ENCODE measurements at regions not wholly inside any gene's neighbourhood (a gene's known extent, or its start where the extent isn't known, plus 50 kb on each side); places are given as distances from the start of the nearest gene placed in this dataset.

DNA sequence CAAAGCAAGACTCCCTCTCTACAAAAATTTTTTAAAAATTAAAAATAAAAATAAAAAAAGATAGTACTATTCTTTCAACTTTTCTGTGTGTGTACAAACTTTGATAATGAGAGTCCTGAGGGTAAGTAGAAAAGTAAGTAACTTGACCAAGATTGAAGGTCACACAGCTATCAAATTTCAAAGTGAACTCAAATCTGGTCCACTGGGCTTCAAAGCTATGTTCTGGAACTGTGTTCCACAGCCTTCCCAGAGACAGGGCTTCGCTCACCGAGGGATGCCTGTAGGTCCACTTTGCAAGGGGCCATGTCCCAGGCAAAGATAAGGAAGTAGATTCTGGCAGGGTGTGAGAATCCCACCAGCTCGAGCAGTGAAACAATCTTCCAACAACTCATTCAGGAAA is 56.3 kb upstream of the TNRC6A start:
- DNase-seq: no peak
- H3K36me3 Mint-ChIP-seq (ENCODE audit: insufficient read depth, unreplicated experiment): no peaks in the 10 kb centered on the region
- no peak overlapping the region for H3K4me3 Mint-ChIP-seq (ENCODE audit: unreplicated experiment)
- Histone ChIP-seq H3K36me3 (ENCODE audit: control insufficient read depth, insufficient read depth, low read length) (no peaks in the 10 kb centered on the region), H3K4me1 (no peaks in the 10 kb centered on the region), H3K27me3 (replicated peaks; ENCODE audit: control insufficient read depth, insufficient read depth, low read length) (no peaks in the 10 kb centered on the region), H3K9me3 (no peaks in the 10 kb centered on the region), H3K4me3 (ENCODE audit: low read depth, low read length) (no peak overlapping the region)
- no peak overlapping the region for H3K27ac Mint-ChIP-seq (ENCODE audit: unreplicated experiment)
- ChIA-PET CTCF (no interaction called here), POLR2A (interaction anchor here (0.6 kb wide), 1 partner anchor 22 kb away, joined by 3 read pairs; no protein-coding TSS in a partner anchor)
- TF ChIP-seq, protein P1, sequence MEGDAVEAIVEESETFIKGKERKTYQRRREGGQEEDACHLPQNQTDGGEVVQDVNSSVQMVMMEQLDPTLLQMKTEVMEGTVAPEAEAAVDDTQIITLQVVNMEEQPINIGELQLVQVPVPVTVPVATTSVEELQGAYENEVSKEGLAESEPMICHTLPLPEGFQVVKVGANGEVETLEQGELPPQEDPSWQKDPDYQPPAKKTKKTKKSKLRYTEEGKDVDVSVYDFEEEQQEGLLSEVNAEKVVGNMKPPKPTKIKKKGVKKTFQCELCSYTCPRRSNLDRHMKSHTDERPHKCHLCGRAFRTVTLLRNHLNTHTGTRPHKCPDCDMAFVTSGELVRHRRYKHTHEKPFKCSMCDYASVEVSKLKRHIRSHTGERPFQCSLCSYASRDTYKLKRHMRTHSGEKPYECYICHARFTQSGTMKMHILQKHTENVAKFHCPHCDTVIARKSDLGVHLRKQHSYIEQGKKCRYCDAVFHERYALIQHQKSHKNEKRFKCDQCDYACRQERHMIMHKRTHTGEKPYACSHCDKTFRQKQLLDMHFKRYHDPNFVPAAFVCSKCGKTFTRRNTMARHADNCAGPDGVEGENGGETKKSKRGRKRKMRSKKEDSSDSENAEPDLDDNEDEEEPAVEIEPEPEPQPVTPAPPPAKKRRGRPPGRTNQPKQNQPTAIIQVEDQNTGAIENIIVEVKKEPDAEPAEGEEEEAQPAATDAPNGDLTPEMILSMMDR (IDR thresholded peaks at IDR 0.05; ENCODE audit: insufficient read depth in 1 of 2, low read depth in 1 of 2, low read length in 1 of 2, severe bottlenecking in 1 of 2, unreplicated experiment in 1 of 2): no peak
- intact Hi-C loops (cut with micrococcal nuclease; ENCODE audit: unreplicated experiment): no loop called here
- no peaks in the 10 kb centered on the region for H3K9me3 Mint-ChIP-seq (ENCODE audit: unreplicated experiment)
- H3K27me3 Mint-ChIP-seq (ENCODE audit: insufficient read depth, unreplicated experiment): peaks cover 8% of the 10 kb centered on the region
- H3K4me1 Mint-ChIP-seq (ENCODE audit: low read depth, unreplicated experiment): no peaks in the 10 kb centered on the region
- no TSS peak for BruUV-seq (replicated peaks)

DNA sequence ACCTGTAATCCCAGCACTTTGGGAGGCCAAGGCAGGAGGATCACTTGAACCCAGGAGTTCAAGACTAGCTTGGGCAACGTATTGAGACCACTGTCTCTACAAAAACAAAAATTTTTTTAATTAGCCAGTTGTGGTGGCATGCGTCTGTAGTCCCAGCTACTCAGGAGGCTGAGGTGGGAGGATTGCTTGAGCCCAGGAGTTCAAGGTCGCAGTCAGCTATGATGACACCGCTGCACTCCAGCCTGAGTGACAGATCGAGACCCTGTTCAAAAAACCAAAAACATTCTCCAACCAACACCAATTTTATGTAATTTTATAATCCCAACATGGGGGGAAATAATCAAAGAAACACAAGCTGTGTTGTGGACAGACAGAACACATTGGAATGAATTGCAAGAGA is 54.6 kb upstream of the TNRC6A start:
- Histone ChIP-seq H3K36me3 (ENCODE audit: control insufficient read depth, insufficient read depth, low read length) (no peaks in the 10 kb centered on the region), H3K4me1 (no peaks in the 10 kb centered on the region), H3K27me3 (replicated peaks; ENCODE audit: control insufficient read depth, insufficient read depth, low read length) (no peaks in the 10 kb centered on the region), H3K4me3 (ENCODE audit: low read depth, low read length) (no peak overlapping the region), H3K9me3 (no peaks in the 10 kb centered on the region)
- H3K27me3 Mint-ChIP-seq (ENCODE audit: insufficient read depth, unreplicated experiment): peaks cover 8% of the 10 kb centered on the region
- H3K27ac Mint-ChIP-seq (ENCODE audit: unreplicated experiment): no peak overlapping the region
- no peaks in the 10 kb centered on the region for H3K9me3 Mint-ChIP-seq (ENCODE audit: unreplicated experiment)
- H3K36me3 Mint-ChIP-seq (ENCODE audit: insufficient read depth, unreplicated experiment): no peaks in the 10 kb centered on the region
- ChIA-PET CTCF (interaction anchor here (0.6 kb wide), 1 partner anchor 1591 kb away, joined by 3 read pairs; no protein-coding TSS in a partner anchor), POLR2A (no interaction called here)
- no peaks in the 10 kb centered on the region for H3K4me1 Mint-ChIP-seq (ENCODE audit: low read depth, unreplicated experiment)
- TF ChIP-seq, protein P1 (IDR thresholded peaks at IDR 0.05; ENCODE audit: insufficient read depth in 1 of 2, low read depth in 1 of 2, low read length in 1 of 2, severe bottlenecking in 1 of 2, unreplicated experiment in 1 of 2): no peak
- intact Hi-C loops (cut with micrococcal nuclease; ENCODE audit: unreplicated experiment): no loop called here
- no peak for DNase-seq
- no peak overlapping the region for H3K4me3 Mint-ChIP-seq (ENCODE audit: unreplicated experiment)
- no TSS peak for BruUV-seq (replicated peaks)

DNA sequence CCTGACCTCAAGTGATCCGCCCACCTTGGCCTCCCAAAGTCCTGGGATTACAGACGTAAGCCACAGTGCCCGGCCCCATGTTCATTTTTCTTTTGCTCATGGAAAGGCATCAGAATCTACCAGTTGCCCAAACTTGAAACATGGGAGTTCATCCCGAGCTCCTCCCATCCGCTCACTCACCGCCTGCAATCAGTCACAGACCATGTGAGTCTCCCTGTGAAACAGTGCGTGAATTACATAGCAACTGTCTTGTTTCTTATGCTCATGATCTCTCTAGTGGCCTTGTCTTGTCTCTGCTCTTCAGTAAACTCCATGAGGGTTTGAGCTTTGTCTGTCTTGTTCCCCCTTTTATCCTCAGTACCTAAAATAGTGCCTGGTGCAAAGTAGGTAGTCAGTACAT is 52.1 kb upstream of the TNRC6A start:
- ChIA-PET POLR2A (no interaction called here), CTCF (no interaction called here)
- Histone ChIP-seq H3K27me3 (replicated peaks; ENCODE audit: control insufficient read depth, insufficient read depth, low read length) (no peaks in the 10 kb centered on the region), H3K4me1 (no peaks in the 10 kb centered on the region), H3K4me3 (ENCODE audit: low read depth, low read length) (no peak overlapping the region), H3K9me3 (no peaks in the 10 kb centered on the region), H3K36me3 (ENCODE audit: control insufficient read depth, insufficient read depth, low read length) (no peaks in the 10 kb centered on the region)
- no peaks in the 10 kb centered on the region for H3K9me3 Mint-ChIP-seq (ENCODE audit: unreplicated experiment)
- H3K27me3 Mint-ChIP-seq (ENCODE audit: insufficient read depth, unreplicated experiment): peaks cover 4% of the 10 kb centered on the region
- H3K4me1 Mint-ChIP-seq (ENCODE audit: low read depth, unreplicated experiment): no peaks in the 10 kb centered on the region
- H3K27ac Mint-ChIP-seq (ENCODE audit: unreplicated experiment): no peak overlapping the region
- no peak overlapping the region for H3K4me3 Mint-ChIP-seq (ENCODE audit: unreplicated experiment)
- BruUV-seq (replicated peaks): no TSS peak
- TF ChIP-seq, protein P1 (IDR thresholded peaks at IDR 0.05; ENCODE audit: insufficient read depth in 1 of 2, low read depth in 1 of 2, low read length in 1 of 2, severe bottlenecking in 1 of 2, unreplicated experiment in 1 of 2): no peak
- no peaks in the 10 kb centered on the region for H3K36me3 Mint-ChIP-seq (ENCODE audit: insufficient read depth, unreplicated experiment)
- DNase-seq: no peak
- intact Hi-C loops (cut with micrococcal nuclease; ENCODE audit: unreplicated experiment): no loop called here
